Liver (tissue), 8 donors: ENCODE measurements at regions not wholly inside any gene's neighbourhood (a gene's known extent, or its start where the extent isn't known, plus 50 kb on each side); places are given as distances from the start of the nearest gene placed in this dataset.

Source experiments
- DNase-seq: peaks from one replicate; pipeline ENCODE4 v3.0.0-alpha.2; 2017; ENCODE audit warnings: low spot score
- H3K27ac ChIP-seq, 2 donors: one replicate each; pipeline ENCODE4 v1.7.0; 2013; ENCODE audit warnings: inconsistent platforms in 2 of 2, low read length in 2 of 2, control low read depth in 1 of 2, low read depth in 1 of 2, mild to moderate bottlenecking in 1 of 2
- H3K27me3 ChIP-seq, 4 donors: one replicate each; pipeline versions ENCODE4 v1.6.1 to v1.7.0; 2013; ENCODE audit warnings: low read length in 3 of 4, inconsistent platforms in 1 of 4, mild to moderate bottlenecking in 1 of 4, moderate library complexity in 1 of 4; ENCODE audit not compliant: control insufficient read depth in 4 of 4, insufficient read depth in 4 of 4
- H3K36me3 ChIP-seq, 4 donors: one replicate each; pipeline versions ENCODE4 v1.6.1 to v1.7.0; 2013; ENCODE audit warnings: low read length in 3 of 4, mild to moderate bottlenecking in 3 of 4, low read depth in 1 of 4, moderate library complexity in 1 of 4; ENCODE audit not compliant: control insufficient read depth in 4 of 4, insufficient read depth in 3 of 4
- H3K4me1 ChIP-seq, 4 donors: one replicate each; pipeline versions ENCODE4 v1.6.1 to v1.7.0; 2013; ENCODE audit warnings: low read length in 3 of 4, mild to moderate bottlenecking in 3 of 4, moderate library complexity in 1 of 4; ENCODE audit not compliant: control insufficient read depth in 4 of 4, insufficient read depth in 4 of 4
- H3K4me3 ChIP-seq, 3 donors: one replicate each; pipeline versions ENCODE4 v1.6.1 to v1.7.0; 2013; ENCODE audit warnings: low read length in 3 of 3, control low read depth in 1 of 3, low read depth in 1 of 3, mild to moderate bottlenecking in 1 of 3
- H3K9ac ChIP-seq, 2 donors: one replicate each; pipeline ENCODE4 v1.7.0; 2013; ENCODE audit warnings: low read length in 2 of 2, mild to moderate bottlenecking in 2 of 2, moderate library complexity in 2 of 2, control low read depth in 1 of 2, low read depth in 1 of 2
- H3K9me3 ChIP-seq, 4 donors: one replicate each; pipeline versions ENCODE4 v1.6.1 to v1.7.0; 2013; ENCODE audit warnings: low read length in 3 of 4; ENCODE audit not compliant: control insufficient read depth in 4 of 4
- EGR1 ChIP-seq, 2 donors: IDR thresholded peaks; 2 replicates each; pipeline ENCODE4 v1.6.1; 2016 to 2018; ENCODE audit warnings: antibody characterized with exemption in 2 of 2, low read depth in 2 of 2
- FOXA1 ChIP-seq: IDR thresholded peaks from 2 replicates; pipeline ENCODE4 v1.6.1; 2016; ENCODE audit warnings: antibody characterized with exemption
- FOXA2 ChIP-seq: IDR thresholded peaks from 2 replicates; pipeline ENCODE4 v1.6.1; 2016; ENCODE audit warnings: antibody characterized with exemption
- GABPA ChIP-seq, 2 donors: IDR thresholded peaks in 1 of 2; conservative IDR thresholded peaks in 1 of 2; 2 replicates each; pipeline ENCODE4 v1.6.1; 2016; ENCODE audit warnings: antibody characterized with exemption in 2 of 2, mild to moderate bottlenecking in 1 of 2, moderate library complexity in 1 of 2
- HNF4A ChIP-seq, 2 donors: conservative IDR thresholded peaks; 2 replicates each; pipeline ENCODE4 v1.6.1; 2016; ENCODE audit warnings: antibody characterized with exemption in 2 of 2, mild to moderate bottlenecking in 2 of 2
- HNF4G ChIP-seq: IDR thresholded peaks from 2 replicates; pipeline ENCODE4 v1.6.1; 2016; ENCODE audit warnings: antibody characterized with exemption
- JUND ChIP-seq, 2 donors: IDR thresholded peaks; 2 replicates each; pipeline ENCODE4 v1.6.1; 2016; ENCODE audit warnings: antibody characterized with exemption in 2 of 2
- NR2F2 ChIP-seq: IDR thresholded peaks from 2 replicates; pipeline ENCODE4 v1.6.1; 2016; ENCODE audit warnings: antibody characterized with exemption
- RAD21 ChIP-seq, 2 donors: IDR thresholded peaks; 2 replicates each; pipeline ENCODE4 v1.6.1; 2016; ENCODE audit warnings: antibody characterized with exemption in 2 of 2, mild to moderate bottlenecking in 2 of 2
- RXRA ChIP-seq, 2 donors: IDR thresholded peaks; 2 replicates each; pipeline ENCODE4 v1.6.1; 2017 to 2018; ENCODE audit warnings: antibody characterized with exemption in 2 of 2, mild to moderate bottlenecking in 1 of 2
- SP1 ChIP-seq: IDR thresholded peaks from 2 replicates; pipeline ENCODE4 v1.6.1; 2018; ENCODE audit warnings: antibody characterized with exemption, mild to moderate bottlenecking
- TAF1 ChIP-seq: conservative IDR thresholded peaks from 2 replicates; pipeline ENCODE4 v1.6.1; 2016; ENCODE audit warnings: antibody characterized with exemption, mild to moderate bottlenecking
- YY1 ChIP-seq: IDR thresholded peaks from 2 replicates; pipeline ENCODE4 v1.6.1; 2016; ENCODE audit warnings: antibody characterized with exemption, mild to moderate bottlenecking
- WGBS: extraction: QIAGEN DNeasy Blood & Tissue Kit; methylation state at CpG from one replicate; pipeline ENCODE4 v1.1.7; 2013; 5-methylcytosine and 5-hydroxymethylcytosine counted together
- TF ChIP-seq, protein P1 (sequence below): IDR thresholded peaks from 2 replicates; pipeline ENCODE4 v1.6.1; 2016; ENCODE audit warnings: antibody characterized with exemption
- TF ChIP-seq, protein P2 (sequence below): fragments of 150-350 bp; IDR thresholded peaks from 2 replicates; pipeline ENCODE4 v1.5.1; 2017; ENCODE audit warnings: improper control_type of control experiment, low read depth, low read length; ENCODE audit not compliant: missing input control
- TF ChIP-seq, protein P3 (sequence below): IDR thresholded peaks from 2 replicates; pipeline ENCODE4 v1.6.1; 2016; ENCODE audit warnings: antibody characterized with exemption
- TF ChIP-seq, protein P4 (sequence below): IDR thresholded peaks from 2 replicates; pipeline ENCODE4 v1.6.1; 2016; ENCODE audit warnings: antibody characterized with exemption
- TF ChIP-seq, protein P5 (sequence below): IDR thresholded peaks from 2 replicates; pipeline ENCODE4 v1.6.1; 2016; ENCODE audit warnings: antibody characterized with exemption, mild to moderate bottlenecking
- donor health status: healthy.
- donor health status: healthy.
- donor health status: healthy.
- donor health status: healthy.
- donor health status: healthy.

DNA sequence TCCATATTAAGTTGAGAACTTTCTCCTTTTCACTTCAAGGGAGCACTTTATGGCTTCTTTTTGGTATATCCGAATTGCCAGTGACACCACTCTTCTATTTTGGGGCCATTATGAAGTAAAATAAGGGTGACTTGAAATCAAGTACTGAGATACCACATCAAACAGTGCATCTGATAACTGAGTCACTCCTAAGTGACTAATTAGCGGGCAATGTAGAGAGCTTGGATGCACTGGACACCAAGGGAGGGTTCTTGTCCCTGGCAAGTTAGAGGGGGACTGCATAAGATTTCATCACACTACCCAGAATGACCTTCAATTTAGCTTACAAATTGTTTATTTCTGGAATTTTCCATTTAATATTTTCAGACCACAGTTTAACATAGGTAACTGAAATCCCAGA lies 813.9 kb upstream of the CDH10 start:
- H3K4me1 ChIP-seq: no peaks in the 10 kb centered on the region
- H3K36me3 ChIP-seq: no peaks in the 10 kb centered on the region
- no peak for TF ChIP-seq FOXA1
- TF ChIP-seq HNF4G: no peak
- TF ChIP-seq, protein P1, sequence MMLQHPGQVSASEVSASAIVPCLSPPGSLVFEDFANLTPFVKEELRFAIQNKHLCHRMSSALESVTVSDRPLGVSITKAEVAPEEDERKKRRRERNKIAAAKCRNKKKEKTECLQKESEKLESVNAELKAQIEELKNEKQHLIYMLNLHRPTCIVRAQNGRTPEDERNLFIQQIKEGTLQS: no peak
- TF ChIP-seq JUND (IDR thresholded peaks at IDR 0.05): no peak
- TF ChIP-seq RXRA (IDR thresholded peaks at IDR 0.05): no peak
- TF ChIP-seq, protein P2, sequence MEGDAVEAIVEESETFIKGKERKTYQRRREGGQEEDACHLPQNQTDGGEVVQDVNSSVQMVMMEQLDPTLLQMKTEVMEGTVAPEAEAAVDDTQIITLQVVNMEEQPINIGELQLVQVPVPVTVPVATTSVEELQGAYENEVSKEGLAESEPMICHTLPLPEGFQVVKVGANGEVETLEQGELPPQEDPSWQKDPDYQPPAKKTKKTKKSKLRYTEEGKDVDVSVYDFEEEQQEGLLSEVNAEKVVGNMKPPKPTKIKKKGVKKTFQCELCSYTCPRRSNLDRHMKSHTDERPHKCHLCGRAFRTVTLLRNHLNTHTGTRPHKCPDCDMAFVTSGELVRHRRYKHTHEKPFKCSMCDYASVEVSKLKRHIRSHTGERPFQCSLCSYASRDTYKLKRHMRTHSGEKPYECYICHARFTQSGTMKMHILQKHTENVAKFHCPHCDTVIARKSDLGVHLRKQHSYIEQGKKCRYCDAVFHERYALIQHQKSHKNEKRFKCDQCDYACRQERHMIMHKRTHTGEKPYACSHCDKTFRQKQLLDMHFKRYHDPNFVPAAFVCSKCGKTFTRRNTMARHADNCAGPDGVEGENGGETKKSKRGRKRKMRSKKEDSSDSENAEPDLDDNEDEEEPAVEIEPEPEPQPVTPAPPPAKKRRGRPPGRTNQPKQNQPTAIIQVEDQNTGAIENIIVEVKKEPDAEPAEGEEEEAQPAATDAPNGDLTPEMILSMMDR: no peak
- TF ChIP-seq NR2F2: no peak
- TF ChIP-seq, protein P3, sequence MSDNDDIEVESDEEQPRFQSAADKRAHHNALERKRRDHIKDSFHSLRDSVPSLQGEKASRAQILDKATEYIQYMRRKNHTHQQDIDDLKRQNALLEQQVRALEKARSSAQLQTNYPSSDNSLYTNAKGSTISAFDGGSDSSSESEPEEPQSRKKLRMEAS: no peak
- TF ChIP-seq EGR1 (IDR thresholded peaks at IDR 0.05; ENCODE audit: low read depth in 2 of 2): no peak
- TF ChIP-seq, protein P4, sequence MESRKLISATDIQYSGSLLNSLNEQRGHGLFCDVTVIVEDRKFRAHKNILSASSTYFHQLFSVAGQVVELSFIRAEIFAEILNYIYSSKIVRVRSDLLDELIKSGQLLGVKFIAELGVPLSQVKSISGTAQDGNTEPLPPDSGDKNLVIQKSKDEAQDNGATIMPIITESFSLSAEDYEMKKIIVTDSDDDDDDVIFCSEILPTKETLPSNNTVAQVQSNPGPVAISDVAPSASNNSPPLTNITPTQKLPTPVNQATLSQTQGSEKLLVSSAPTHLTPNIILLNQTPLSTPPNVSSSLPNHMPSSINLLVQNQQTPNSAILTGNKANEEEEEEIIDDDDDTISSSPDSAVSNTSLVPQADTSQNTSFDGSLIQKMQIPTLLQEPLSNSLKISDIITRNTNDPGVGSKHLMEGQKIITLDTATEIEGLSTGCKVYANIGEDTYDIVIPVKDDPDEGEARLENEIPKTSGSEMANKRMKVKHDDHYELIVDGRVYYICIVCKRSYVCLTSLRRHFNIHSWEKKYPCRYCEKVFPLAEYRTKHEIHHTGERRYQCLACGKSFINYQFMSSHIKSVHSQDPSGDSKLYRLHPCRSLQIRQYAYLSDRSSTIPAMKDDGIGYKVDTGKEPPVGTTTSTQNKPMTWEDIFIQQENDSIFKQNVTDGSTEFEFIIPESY: no peak
- no peak for DNase-seq
- H3K27ac ChIP-seq: no peak overlapping the region
- no peak overlapping the region for H3K4me3 ChIP-seq
- 83% methylated on average over 2 of the region's 2 CpGs for WGBS
- no peak overlapping the region for H3K9ac ChIP-seq
- no peaks in the 10 kb centered on the region for H3K9me3 ChIP-seq
- no peaks in the 10 kb centered on the region for H3K27me3 ChIP-seq

DNA sequence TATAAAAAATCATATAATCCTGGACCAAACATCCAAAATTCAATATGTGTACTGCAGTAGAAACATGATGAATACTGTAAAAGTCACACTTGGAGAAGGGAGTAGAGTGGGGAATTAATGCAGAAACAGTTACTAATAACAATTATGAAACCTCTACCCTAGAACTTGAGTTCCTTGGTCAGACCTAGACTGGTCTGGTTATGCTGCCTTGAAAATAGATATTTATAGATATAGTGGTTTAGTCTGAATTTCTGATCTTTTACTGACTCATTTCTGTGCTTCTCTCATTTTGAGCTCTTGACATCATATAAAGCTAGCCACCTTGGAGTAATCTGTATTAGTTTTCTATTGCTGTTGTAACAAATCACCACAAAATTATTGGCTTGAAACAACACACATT lies 808.7 kb upstream of the CDH10 start:
- Histone ChIP-seq H3K36me3 (no peaks in the 10 kb centered on the region), H3K27ac (no peak overlapping the region), H3K27me3 (no peaks in the 10 kb centered on the region), H3K9me3 (no peaks in the 10 kb centered on the region), H3K4me1 (no peaks in the 10 kb centered on the region), H3K9ac (no peak overlapping the region), H3K4me3 (no peak overlapping the region)
- no peak for DNase-seq
- TF ChIP-seq SP1 (no peak), YY1 (no peak), JUND (IDR thresholded peaks at IDR 0.05) (no peak), GABPA (IDR thresholded peaks at IDR 0.05 in 1 of 2, conservative IDR thresholded peaks at IDR 0.05 in 1 of 2) (no peak), FOXA2 (no peak), HNF4G (no peak), HNF4A (conservative IDR thresholded peaks at IDR 0.05) (no peak), FOXA1 (no peak), RAD21 (IDR thresholded peaks at IDR 0.05) (no peak), NR2F2 (no peak), TAF1 (no peak)
- TF ChIP-seq, protein P5, sequence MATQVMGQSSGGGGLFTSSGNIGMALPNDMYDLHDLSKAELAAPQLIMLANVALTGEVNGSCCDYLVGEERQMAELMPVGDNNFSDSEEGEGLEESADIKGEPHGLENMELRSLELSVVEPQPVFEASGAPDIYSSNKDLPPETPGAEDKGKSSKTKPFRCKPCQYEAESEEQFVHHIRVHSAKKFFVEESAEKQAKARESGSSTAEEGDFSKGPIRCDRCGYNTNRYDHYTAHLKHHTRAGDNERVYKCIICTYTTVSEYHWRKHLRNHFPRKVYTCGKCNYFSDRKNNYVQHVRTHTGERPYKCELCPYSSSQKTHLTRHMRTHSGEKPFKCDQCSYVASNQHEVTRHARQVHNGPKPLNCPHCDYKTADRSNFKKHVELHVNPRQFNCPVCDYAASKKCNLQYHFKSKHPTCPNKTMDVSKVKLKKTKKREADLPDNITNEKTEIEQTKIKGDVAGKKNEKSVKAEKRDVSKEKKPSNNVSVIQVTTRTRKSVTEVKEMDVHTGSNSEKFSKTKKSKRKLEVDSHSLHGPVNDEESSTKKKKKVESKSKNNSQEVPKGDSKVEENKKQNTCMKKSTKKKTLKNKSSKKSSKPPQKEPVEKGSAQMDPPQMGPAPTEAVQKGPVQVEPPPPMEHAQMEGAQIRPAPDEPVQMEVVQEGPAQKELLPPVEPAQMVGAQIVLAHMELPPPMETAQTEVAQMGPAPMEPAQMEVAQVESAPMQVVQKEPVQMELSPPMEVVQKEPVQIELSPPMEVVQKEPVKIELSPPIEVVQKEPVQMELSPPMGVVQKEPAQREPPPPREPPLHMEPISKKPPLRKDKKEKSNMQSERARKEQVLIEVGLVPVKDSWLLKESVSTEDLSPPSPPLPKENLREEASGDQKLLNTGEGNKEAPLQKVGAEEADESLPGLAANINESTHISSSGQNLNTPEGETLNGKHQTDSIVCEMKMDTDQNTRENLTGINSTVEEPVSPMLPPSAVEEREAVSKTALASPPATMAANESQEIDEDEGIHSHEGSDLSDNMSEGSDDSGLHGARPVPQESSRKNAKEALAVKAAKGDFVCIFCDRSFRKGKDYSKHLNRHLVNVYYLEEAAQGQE: no peak
- TF ChIP-seq, protein P3: no peak
- TF ChIP-seq, protein P1: no peak
- TF ChIP-seq, protein P4: no peak
